PC-9 (cell line): ENCODE measurements at regions not wholly inside any gene's neighbourhood (a gene's known extent, or its start where the extent isn't known, plus 50 kb on each side); places are given as distances from the start of the nearest gene placed in this dataset.

Experiments used
- BruUV-seq: library from RNA; stranded (reverse); fragments of 400-500 nt; replicated peaks from 2 replicates; lab custom pipeline; 2021; lab: Mats Ljungman, UMichigan
- CTCF ChIA-PET: fragments of 300-600 bp; sonication (Branson Sonifier 250); formaldehyde crosslinking; loops from one replicate; lab custom pipeline; 2022; ENCODE audit warnings: antibody characterized with exemption; lab: Charles Lee
- POLR2A ChIA-PET: fragments of 300-600 bp; sonication (Branson Sonifier 250); formaldehyde crosslinking; loops from one replicate; lab custom pipeline; 2022; ENCODE audit warnings: antibody characterized with exemption; ENCODE audit not compliant: unreplicated experiment; lab: Charles Lee
- DNase-seq, 2 experiments: peaks; one replicate each; pipeline versions ENCODE4 v3.0.0 to v3.0.0-alpha.2; 2015 to 2022; ENCODE audit warnings: mixed read lengths in 1 of 2
- H2AFZ ChIP-seq: fragments of 200-600 bp; sonication (generic); 2 replicates; pipeline ENCODE4 v1.8.1; 2017; ENCODE audit warnings: antibody characterized with exemption
- H3F3A ChIP-seq: fragments of 200-600 bp; sonication (generic); 2 replicates; pipeline ENCODE4 v1.8.1; 2017; ENCODE audit warnings: antibody characterized with exemption, mild to moderate bottlenecking, low read depth; ENCODE audit not compliant: insufficient read depth
- H3K27ac ChIP-seq: fragments of 200-600 bp; sonication (generic); 2 replicates; pipeline ENCODE4 v1.6.1; 2016; ENCODE audit warnings: mixed run types
- H3K27me3 ChIP-seq: fragments of 200-600 bp; sonication (generic); 2 replicates; pipeline ENCODE4 v1.6.1; 2016; ENCODE audit warnings: low read depth, mixed run types; ENCODE audit not compliant: insufficient read depth
- H3K36me3 ChIP-seq: fragments of 200-600 bp; sonication (generic); 2 replicates; pipeline ENCODE4 v1.6.1; 2016; ENCODE audit warnings: low read depth, mixed run types
- H3K4me1 ChIP-seq: fragments of 200-600 bp; sonication (generic); replicated peaks from 2 replicates; pipeline ENCODE4 v1.6.1; 2016; ENCODE audit warnings: mixed run types; ENCODE audit not compliant: insufficient read depth
- H3K4me2 ChIP-seq: fragments of 200-600 bp; sonication (generic); 2 replicates; pipeline ENCODE4 v1.6.1; 2017; ENCODE audit warnings: mixed run types
- H3K4me3 ChIP-seq: fragments of 200-600 bp; sonication (generic); 2 replicates; pipeline ENCODE4 v1.6.1; 2016; ENCODE audit warnings: mixed run types
- H3K79me2 ChIP-seq: fragments of 200-600 bp; sonication (generic); 2 replicates; pipeline ENCODE4 v1.6.1; 2017; ENCODE audit warnings: low read depth, mixed run types
- H3K9me2 ChIP-seq: fragments of 200-600 bp; sonication (generic); 2 replicates; pipeline ENCODE4 v1.8.1; 2017; ENCODE audit warnings: mild to moderate bottlenecking; ENCODE audit not compliant: insufficient read depth
- H3K9me3 ChIP-seq: fragments of 200-600 bp; sonication (generic); 2 replicates; pipeline ENCODE4 v1.8.1; 2016; ENCODE audit warnings: low read depth; ENCODE audit not compliant: insufficient read depth
- H4K20me1 ChIP-seq: fragments of 200-600 bp; sonication (generic); 2 replicates; pipeline ENCODE4 v1.8.1; 2017; ENCODE audit not compliant: insufficient read depth
- EZH2 ChIP-seq: fragments of 200-600 bp; sonication (generic); IDR thresholded peaks from 2 replicates; pipeline ENCODE4 v1.8.0; 2017; ENCODE audit warnings: antibody characterized with exemption, low read depth
- intact Hi-C: fragments of 100-400 bp; cut with micrococcal nuclease; formaldehyde crosslinking; loops from one replicate; pipeline ENCODE4 v1.10.0; 2022; ENCODE audit not compliant: unreplicated experiment
- TF ChIP-seq, protein P1 (sequence below): fragments of 200-600 bp; sonication (generic); conservative IDR thresholded peaks from 2 replicates; pipeline ENCODE4 v1.6.1; 2017; ENCODE audit warnings: mixed run types, antibody characterized with exemption, mild to moderate bottlenecking, moderate library complexity

GRCh38 chr9:106051545-106051944 is 357.2 kb downstream of the TMEM38B start:
- Histone ChIP-seq H3K27me3 (no peaks in the 10 kb centered on the region), H3K36me3 (no peaks in the 10 kb centered on the region), H3K79me2 (no peaks in the 10 kb centered on the region), H3K4me1 (no peaks in the 10 kb centered on the region), H2AFZ (no peak overlapping the region), H3K9me2 (no peaks in the 10 kb centered on the region), H3K9me3 (no peaks in the 10 kb centered on the region), H3K4me2 (no peak overlapping the region), H3F3A (no peaks in the 10 kb centered on the region), H4K20me1 (no peaks in the 10 kb centered on the region), H3K4me3 (no peak overlapping the region), H3K27ac (no peak overlapping the region)
- DNase-seq: no peak
- BruUV-seq: no TSS peak
- intact Hi-C loops: no loop called here
- ChIA-PET POLR2A (no interaction called here), CTCF (no interaction called here)
- TF ChIP-seq, protein P1, sequence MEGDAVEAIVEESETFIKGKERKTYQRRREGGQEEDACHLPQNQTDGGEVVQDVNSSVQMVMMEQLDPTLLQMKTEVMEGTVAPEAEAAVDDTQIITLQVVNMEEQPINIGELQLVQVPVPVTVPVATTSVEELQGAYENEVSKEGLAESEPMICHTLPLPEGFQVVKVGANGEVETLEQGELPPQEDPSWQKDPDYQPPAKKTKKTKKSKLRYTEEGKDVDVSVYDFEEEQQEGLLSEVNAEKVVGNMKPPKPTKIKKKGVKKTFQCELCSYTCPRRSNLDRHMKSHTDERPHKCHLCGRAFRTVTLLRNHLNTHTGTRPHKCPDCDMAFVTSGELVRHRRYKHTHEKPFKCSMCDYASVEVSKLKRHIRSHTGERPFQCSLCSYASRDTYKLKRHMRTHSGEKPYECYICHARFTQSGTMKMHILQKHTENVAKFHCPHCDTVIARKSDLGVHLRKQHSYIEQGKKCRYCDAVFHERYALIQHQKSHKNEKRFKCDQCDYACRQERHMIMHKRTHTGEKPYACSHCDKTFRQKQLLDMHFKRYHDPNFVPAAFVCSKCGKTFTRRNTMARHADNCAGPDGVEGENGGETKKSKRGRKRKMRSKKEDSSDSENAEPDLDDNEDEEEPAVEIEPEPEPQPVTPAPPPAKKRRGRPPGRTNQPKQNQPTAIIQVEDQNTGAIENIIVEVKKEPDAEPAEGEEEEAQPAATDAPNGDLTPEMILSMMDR: no peak
- no peak for TF ChIP-seq EZH2

DNA sequence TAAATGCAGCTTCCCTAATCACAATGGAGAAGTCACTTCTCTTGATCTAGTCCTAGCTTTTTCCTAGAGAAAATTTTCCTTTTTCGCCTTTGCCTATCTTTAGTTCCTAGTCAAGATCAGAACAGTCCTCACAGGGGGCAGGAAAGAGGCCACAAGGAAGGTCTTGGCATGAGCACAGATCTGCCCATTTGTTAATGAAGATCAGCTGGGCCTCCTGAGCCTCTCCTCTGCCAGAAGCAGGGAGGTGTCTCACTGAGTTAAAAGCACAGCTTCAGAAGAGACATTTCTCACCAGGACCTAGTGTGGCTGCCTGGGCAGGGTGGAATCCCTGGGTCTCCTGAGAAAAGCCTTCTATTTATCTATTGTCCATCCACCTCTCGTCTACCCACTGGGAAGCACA is 357.8 kb downstream of the TMEM38B start:
- Histone ChIP-seq H3K4me3 (no peak overlapping the region), H4K20me1 (no peaks in the 10 kb centered on the region), H3K9me3 (no peaks in the 10 kb centered on the region), H3K4me2 (no peak overlapping the region), H3K36me3 (no peaks in the 10 kb centered on the region), H3K9me2 (no peaks in the 10 kb centered on the region), H3K27ac (no peak overlapping the region), H3F3A (no peaks in the 10 kb centered on the region), H3K4me1 (no peaks in the 10 kb centered on the region), H3K79me2 (no peaks in the 10 kb centered on the region), H2AFZ (no peak overlapping the region), H3K27me3 (no peaks in the 10 kb centered on the region)
- BruUV-seq: no TSS peak
- ChIA-PET POLR2A (no interaction called here), CTCF (no interaction called here)
- TF ChIP-seq, protein P1: no peak
- TF ChIP-seq EZH2: no peak
- no peak for DNase-seq
- intact Hi-C loops: no loop called here

GRCh38 chr9:106052735-106053134 is 358.4 kb downstream of the TMEM38B start:
- Histone ChIP-seq H3K4me2 (no peak overlapping the region), H3K9me3 (no peaks in the 10 kb centered on the region), H3K27ac (no peak overlapping the region), H3K4me3 (no peak overlapping the region), H3K27me3 (no peaks in the 10 kb centered on the region), H4K20me1 (no peaks in the 10 kb centered on the region), H3K79me2 (no peaks in the 10 kb centered on the region), H3K36me3 (no peaks in the 10 kb centered on the region), H3F3A (no peaks in the 10 kb centered on the region), H3K9me2 (no peaks in the 10 kb centered on the region), H2AFZ (no peak overlapping the region), H3K4me1 (no peaks in the 10 kb centered on the region)
- CTCF ChIA-PET: no interaction called here
- POLR2A ChIA-PET: no interaction called here
- BruUV-seq: no TSS peak
- TF ChIP-seq, protein P1: no peak
- no peak for TF ChIP-seq EZH2
- intact Hi-C loops: no loop called here
- DNase-seq: no peak
